22Rv1 (cell line): ENCODE measurements at regions not wholly inside any gene's neighbourhood (a gene's known extent, or its start where the extent isn't known, plus 50 kb on each side); places are given as distances from the start of the nearest gene placed in this dataset.

Source experiments
- H3K27ac ChIP-seq: fragments of 450-650 bp; 2 replicates; pipeline ENCODE4 v1.5.1; 2017
- CTCF ChIP-seq: fragments of 450-650 bp; IDR thresholded peaks from 2 replicates; pipeline ENCODE4 v1.5.1; 2017; ENCODE audit warnings: mild to moderate bottlenecking
- ZFX ChIP-seq: fragments of 450-650 bp; IDR thresholded peaks from 2 replicates; pipeline ENCODE4 v1.6.1; 2017; ENCODE audit warnings: antibody characterized with exemption, borderline replicate concordance

- no peak overlapping the region for H3K27ac ChIP-seq
- TF ChIP-seq CTCF: no peak
- no peak for TF ChIP-seq ZFX
Observed at GRCh38 chr10:3871424-3871996, 86.5 kb upstream of the KLF6 start.

- no peak for TF ChIP-seq ZFX
- TF ChIP-seq CTCF: no peak
- H3K27ac ChIP-seq: no peak overlapping the region
Observed at GRCh38 chr10:3869036-3869435, 84.0 kb upstream of the KLF6 start.

GRCh38 chr10:3868271-3868664, 83.3 kb upstream of the KLF6 start:
- H3K27ac ChIP-seq: no peak overlapping the region
- TF ChIP-seq ZFX (no peak), CTCF (no peak)

- no peak overlapping the region for H3K27ac ChIP-seq
- TF ChIP-seq CTCF: no peak
- TF ChIP-seq ZFX: no peak
Observed at GRCh38 chr10:3867454-3868270, 82.7 kb upstream of the KLF6 start.

GRCh38 chr10:3866332-3866731, 81.3 kb upstream of the KLF6 start:
- H3K27ac ChIP-seq: no peak overlapping the region
- TF ChIP-seq ZFX: no peak
- TF ChIP-seq CTCF: no peak

GRCh38 chr10:3865565-3865964, 80.6 kb upstream of the KLF6 start:
- H3K27ac ChIP-seq: no peak overlapping the region

More at GRCh38 chr10:3865565-3865964, 80.6 kb upstream of the KLF6 start:
- no peak for TF ChIP-seq CTCF
- TF ChIP-seq ZFX: no peak
